ENCODE measurements at regions not wholly inside any gene's neighbourhood (a gene's known extent, or its start where the extent isn't known, plus 50 kb on each side); places are given as distances from the start of the nearest gene placed in this dataset.

DNA sequence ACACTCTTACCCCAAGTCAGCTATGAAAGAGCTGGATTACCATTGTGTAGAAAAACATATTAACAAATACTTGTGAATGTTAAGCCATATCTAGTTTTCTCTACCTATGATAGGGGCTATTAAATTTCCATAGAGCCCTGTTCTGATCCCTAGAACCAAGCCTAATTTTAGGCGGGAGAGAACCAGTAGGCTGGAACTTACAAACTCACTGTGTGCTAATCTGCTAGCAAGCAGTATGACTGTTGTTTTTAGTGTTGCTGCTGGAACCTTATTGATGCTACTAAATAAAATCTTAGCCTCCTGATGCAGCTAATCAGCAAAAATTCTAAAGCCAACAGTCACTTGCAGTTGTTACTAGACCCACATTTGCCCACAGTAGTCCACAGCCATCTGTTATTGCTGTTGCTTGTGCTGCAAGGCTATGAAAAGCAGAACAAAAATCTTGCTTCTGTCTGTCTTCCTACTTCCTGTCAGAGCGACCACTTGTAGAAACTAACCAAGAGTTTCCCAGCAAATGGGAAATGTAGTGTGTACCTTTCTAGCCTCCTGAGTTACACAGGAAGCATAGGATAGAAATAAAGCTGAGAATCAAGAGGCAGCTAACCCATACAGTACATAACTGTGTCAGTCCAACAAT lies 368.4 kb downstream of the ARL4A start:
- peaks cover 4% of the 10 kb centered on the region; the same call in 1 of the 2 replicates for H3K4me1 ChIP-seq (ENCODE audit: control insufficient read depth, insufficient read depth, low read length)
- no peaks in the 10 kb centered on the region for H4K20me1 ChIP-seq (ENCODE audit: control insufficient read depth, insufficient read depth)
- ChIA-PET CTCF (no interaction called here), SMC1A (ENCODE audit: uncharacterized antibody, unreplicated experiment) (no interaction called here), POLR2A (no interaction called here), RAD21 (ENCODE audit: unreplicated experiment) (no interaction called here)
- no peak overlapping the region for H3K4me3 ChIP-seq
- no TSS peak for BruUV-seq (replicated peaks)
- H3K9me3 ChIP-seq (replicated peaks; ENCODE audit: control insufficient read depth, insufficient read depth, low read length), result no peaks in the 10 kb centered on the region
- H3K4me2 ChIP-seq (ENCODE audit: control insufficient read depth, insufficient read depth), result no peak overlapping the region
- in situ Hi-C loops (cut with MboI) (no loop called here), intact Hi-C loops (cut with micrococcal nuclease; ENCODE audit: unreplicated experiment) (no loop called here)
- DNase-seq (ENCODE audit: low read depth, low spot score) (no peak), ATAC-seq (no peak), FAIRE-seq (no peak)
- no peak overlapping the region for H3K27ac ChIP-seq (ENCODE audit: control insufficient read depth, insufficient read depth)
- H2AFZ ChIP-seq (ENCODE audit: control insufficient read depth, low read depth, low read length), result no peak overlapping the region
- H3K36me3 ChIP-seq (ENCODE audit: control insufficient read depth in 2 of 2, insufficient read depth in 2 of 2, low read length in 1 of 2), result no peaks in the 10 kb centered on the region
- H3K27me3 ChIP-seq (replicated peaks in 1 of 2; ENCODE audit: control insufficient read depth in 2 of 2, insufficient read depth in 2 of 2, low read length in 1 of 2), result no peaks in the 10 kb centered on the region
- TF ChIP-seq, protein P1, sequence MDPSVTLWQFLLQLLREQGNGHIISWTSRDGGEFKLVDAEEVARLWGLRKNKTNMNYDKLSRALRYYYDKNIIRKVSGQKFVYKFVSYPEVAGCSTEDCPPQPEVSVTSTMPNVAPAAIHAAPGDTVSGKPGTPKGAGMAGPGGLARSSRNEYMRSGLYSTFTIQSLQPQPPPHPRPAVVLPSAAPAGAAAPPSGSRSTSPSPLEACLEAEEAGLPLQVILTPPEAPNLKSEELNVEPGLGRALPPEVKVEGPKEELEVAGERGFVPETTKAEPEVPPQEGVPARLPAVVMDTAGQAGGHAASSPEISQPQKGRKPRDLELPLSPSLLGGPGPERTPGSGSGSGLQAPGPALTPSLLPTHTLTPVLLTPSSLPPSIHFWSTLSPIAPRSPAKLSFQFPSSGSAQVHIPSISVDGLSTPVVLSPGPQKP (IDR thresholded peaks at IDR 0.05; ENCODE audit: low read depth, low read length), result no peak
- TF ChIP-seq EED (IDR thresholded peaks at IDR 0.05; ENCODE audit: low read depth) (no peak), MYC (IDR thresholded peaks at IDR 0.05; ENCODE audit: insufficient read depth, insufficient read length, insufficient replicate concordance, low read length, severe bottlenecking) (no peak), IRF4 (IDR thresholded peaks at IDR 0.05; ENCODE audit: low read depth, low read length) (no peak)
- TF ChIP-seq, protein P2, sequence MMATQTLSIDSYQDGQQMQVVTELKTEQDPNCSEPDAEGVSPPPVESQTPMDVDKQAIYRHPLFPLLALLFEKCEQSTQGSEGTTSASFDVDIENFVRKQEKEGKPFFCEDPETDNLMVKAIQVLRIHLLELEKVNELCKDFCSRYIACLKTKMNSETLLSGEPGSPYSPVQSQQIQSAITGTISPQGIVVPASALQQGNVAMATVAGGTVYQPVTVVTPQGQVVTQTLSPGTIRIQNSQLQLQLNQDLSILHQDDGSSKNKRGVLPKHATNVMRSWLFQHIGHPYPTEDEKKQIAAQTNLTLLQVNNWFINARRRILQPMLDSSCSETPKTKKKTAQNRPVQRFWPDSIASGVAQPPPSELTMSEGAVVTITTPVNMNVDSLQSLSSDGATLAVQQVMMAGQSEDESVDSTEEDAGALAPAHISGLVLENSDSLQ (IDR thresholded peaks at IDR 0.05), result no peak
- no peaks in the 10 kb centered on the region for H3K79me2 ChIP-seq (ENCODE audit: control insufficient read depth, insufficient read depth, low read length)
- 20% methylated on average over 2 of the region's 2 CpGs for WGBS (ENCODE audit: insufficient coverage, insufficient replicate concordance, low lambda C conversion rate, missing lambda C conversion rate)
- no peak overlapping the region for H3K9ac ChIP-seq (ENCODE audit: control insufficient read depth, insufficient read depth, low read length)

Data from GM12878 (cell line).